ENCODE measurements at regions not wholly inside any gene's neighbourhood (a gene's known extent, or its start where the extent isn't known, plus 50 kb on each side); places are given as distances from the start of the nearest gene placed in this dataset.

DNA sequence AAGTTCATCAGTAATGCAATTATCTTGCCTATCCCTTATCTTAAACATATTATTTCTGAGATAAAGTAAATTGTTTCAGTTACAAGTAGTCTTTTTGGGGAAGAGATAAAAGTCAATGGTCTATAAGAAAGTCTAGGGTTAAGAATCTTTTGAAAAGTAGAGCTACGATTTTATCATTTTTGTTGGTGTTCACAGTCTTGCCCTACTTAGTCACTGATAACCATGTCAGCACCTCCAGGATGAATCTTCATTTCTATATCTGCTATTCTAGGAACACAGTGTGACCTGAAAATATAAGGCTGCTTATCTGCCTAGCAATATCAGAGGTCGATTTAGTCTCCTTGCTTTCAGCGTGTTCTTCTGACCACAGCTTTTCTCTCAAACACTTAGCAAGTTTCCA, 1676.5 kb upstream of the PRR20A start:
- no peak overlapping the region for H3K27ac Mint-ChIP-seq
- H3K36me3 Mint-ChIP-seq: no peaks in the 10 kb centered on the region
- H3K4me3 Mint-ChIP-seq: no peak overlapping the region
- H3K4me1 Mint-ChIP-seq: no peaks in the 10 kb centered on the region
- ATAC-seq: no peak
- no peaks in the 10 kb centered on the region for H3K27me3 Mint-ChIP-seq
- peaks cover 4% of the 10 kb centered on the region for H3K9me3 Mint-ChIP-seq

DNA sequence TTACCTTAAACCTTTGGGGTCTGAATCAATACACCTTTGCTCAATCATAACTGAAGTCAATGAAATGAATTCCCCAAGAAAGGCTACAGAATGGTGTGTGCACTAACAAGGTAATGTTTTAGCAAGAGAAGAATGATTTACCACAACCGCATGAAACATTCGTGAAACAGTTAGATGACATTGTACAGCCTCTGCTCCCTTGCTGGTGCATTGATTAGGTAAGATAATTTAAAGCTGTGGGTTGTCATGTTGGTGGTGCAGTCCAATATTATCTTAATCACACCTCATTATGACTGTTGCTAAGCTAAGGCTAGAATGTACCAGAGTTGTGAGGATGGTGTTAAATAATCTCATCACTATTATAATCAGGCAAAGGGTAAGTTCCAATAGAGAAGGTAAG, 1673.2 kb upstream of the PRR20A start:
- Mint-ChIP-seq H3K4me1 (no peaks in the 10 kb centered on the region), H3K27me3 (no peaks in the 10 kb centered on the region), H3K9me3 (peaks cover 4% of the 10 kb centered on the region), H3K27ac (no peak overlapping the region), H3K4me3 (no peak overlapping the region), H3K36me3 (no peaks in the 10 kb centered on the region)
- no peak for ATAC-seq

DNA sequence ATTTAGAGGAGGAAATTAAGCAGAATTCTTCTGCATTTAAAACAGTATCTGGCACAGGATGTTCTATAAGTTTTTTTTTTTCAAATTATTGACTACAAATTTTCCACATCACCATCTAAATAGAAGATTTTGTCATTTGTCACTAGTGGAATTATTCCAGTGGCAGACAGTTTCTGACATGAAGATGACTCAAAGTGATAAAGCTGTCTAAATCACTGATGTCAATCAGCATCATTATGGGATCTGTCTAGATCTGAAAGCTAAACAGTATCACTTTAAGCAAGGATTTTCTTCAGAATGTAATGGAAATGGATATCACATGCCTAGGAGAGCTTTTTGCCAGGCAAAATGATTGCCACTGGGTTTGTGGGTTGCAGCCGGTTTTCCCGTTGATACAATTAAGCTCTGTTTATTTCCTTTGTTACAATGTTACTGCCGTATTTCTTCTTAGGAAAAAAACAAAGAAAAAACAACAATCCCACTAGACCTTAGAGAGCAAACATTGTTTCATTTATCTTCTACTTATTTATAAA, 1657.0 kb upstream of the PRR20A start:
- Mint-ChIP-seq H3K4me1 (no peaks in the 10 kb centered on the region), H3K27me3 (no peaks in the 10 kb centered on the region), H3K27ac (no peak overlapping the region), H3K9me3 (peaks cover 9% of the 10 kb centered on the region), H3K4me3 (no peak overlapping the region), H3K36me3 (no peaks in the 10 kb centered on the region)
- ATAC-seq: no peak

DNA sequence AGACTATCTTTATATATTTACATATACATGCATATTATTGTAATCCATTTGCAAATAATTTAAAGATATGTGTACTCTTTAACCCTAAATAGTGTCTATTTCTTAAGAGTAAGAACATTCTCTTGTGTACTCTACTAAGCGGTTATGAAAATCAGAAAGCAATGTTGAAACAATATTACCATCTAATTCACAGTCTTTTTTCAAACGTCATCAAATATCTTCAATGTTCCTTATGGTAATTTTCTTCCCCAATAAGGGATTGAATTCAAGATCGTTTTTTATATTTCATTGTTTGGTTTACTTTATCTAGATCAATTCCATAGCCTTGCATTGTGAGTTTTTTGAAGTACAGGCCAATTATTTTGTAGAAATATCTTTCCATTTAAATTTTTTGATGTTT, 1647.4 kb upstream of the PRR20A start:
- Mint-ChIP-seq H3K36me3 (no peaks in the 10 kb centered on the region), H3K4me1 (no peaks in the 10 kb centered on the region), H3K4me3 (no peak overlapping the region), H3K9me3 (no peaks in the 10 kb centered on the region), H3K27ac (no peak overlapping the region), H3K27me3 (no peaks in the 10 kb centered on the region)
- no peak for ATAC-seq

DNA sequence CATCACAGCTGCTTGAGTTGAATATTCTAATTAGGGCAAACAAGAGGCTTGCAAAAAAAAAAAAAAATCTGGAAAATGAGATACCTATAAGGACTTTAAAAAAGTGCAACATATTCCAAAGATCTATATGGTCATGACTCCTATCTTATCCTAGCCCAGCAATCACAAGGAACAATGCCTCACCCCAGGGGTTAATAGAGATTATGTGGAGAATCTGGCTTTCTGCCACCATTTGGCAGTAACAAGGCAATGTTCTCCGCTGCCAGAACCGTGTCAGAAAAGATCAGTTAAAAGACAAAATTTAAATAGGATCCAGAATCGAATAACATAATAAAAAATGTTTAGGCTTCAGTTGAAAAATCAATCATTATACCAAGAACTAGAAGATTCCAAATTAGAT, 1643.2 kb upstream of the PRR20A start:
- H3K9me3 Mint-ChIP-seq: peaks cover 4% of the 10 kb centered on the region
- H3K36me3 Mint-ChIP-seq: no peaks in the 10 kb centered on the region
- no peak overlapping the region for H3K4me3 Mint-ChIP-seq
- H3K4me1 Mint-ChIP-seq: no peaks in the 10 kb centered on the region
- H3K27me3 Mint-ChIP-seq: no peaks in the 10 kb centered on the region
- no peak for ATAC-seq
- H3K27ac Mint-ChIP-seq: no peak overlapping the region

DNA sequence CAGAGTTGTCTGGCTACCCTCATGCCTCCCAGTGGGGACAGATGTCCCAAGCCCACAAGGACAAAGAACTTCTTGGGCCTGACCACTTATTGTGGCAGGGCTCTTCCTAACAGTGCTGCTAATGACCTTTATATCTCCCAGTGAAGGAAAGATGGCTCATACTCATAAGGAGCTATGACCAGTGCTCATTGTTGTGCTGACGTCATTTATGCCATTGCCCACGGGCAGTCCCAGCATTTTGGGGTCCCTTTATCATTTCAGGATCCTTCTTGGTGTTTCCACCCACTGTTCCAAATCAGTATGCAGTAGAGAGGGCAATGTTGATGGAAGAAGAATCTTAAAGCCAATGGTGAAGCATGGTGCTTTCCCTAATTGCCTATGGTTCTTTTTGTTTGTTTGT, 1640.0 kb upstream of the PRR20A start:
- H3K9me3 Mint-ChIP-seq: peaks cover 9% of the 10 kb centered on the region
- no peak for ATAC-seq

DNA sequence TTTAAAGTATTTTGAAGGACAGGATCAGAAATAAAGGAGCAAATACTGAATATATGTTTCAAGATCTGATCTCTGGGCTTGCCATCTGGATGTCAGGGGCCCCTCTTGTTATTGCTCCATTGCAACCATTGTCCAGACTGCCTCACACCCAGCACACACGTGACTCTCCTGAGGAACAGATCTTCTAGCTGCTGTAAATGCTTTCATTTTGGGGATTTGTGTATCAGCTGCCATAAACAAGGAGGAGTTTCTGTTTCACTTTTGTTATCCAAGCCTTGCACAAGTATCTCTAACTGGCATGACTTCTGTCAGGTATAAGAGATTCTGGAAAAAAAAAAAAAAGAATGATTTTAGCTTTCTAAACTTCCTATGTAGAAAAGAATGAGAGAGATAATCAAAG, 1624.1 kb upstream of the PRR20A start:
- H3K27me3 Mint-ChIP-seq: no peaks in the 10 kb centered on the region
- no peak for ATAC-seq
- no peaks in the 10 kb centered on the region for H3K36me3 Mint-ChIP-seq
- H3K4me1 Mint-ChIP-seq: no peaks in the 10 kb centered on the region
- H3K9me3 Mint-ChIP-seq: no peaks in the 10 kb centered on the region
- H3K27ac Mint-ChIP-seq: no peak overlapping the region
- no peak overlapping the region for H3K4me3 Mint-ChIP-seq

More for the DNA sequence above, 1640.0 kb upstream of the PRR20A start:
- Mint-ChIP-seq H3K4me3 (no peak overlapping the region), H3K36me3 (no peaks in the 10 kb centered on the region), H3K4me1 (no peaks in the 10 kb centered on the region), H3K27me3 (no peaks in the 10 kb centered on the region), H3K27ac (no peak overlapping the region)

DNA sequence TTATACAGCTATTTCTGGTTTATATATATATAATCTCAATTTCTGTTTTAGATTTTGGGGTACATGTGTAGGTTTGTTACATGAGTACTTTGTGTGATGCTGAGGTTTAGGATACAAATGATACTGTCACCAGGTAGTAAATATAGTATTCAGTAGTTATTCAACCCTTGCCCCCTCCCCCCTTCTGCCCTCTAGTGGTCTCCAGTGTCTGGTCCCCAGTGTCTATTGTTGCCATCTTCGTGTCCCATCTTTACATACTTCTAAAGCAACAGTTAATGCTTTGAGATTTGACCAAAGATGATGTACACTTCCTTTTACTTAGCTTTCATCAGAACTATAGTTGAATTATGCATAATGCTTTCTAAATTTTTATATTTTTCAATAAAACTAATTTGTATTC, 1623.4 kb upstream of the PRR20A start:
- H3K27ac Mint-ChIP-seq: no peak overlapping the region
- no peak overlapping the region for H3K4me3 Mint-ChIP-seq
- H3K4me1 Mint-ChIP-seq: no peaks in the 10 kb centered on the region
- no peak for ATAC-seq
- no peaks in the 10 kb centered on the region for H3K36me3 Mint-ChIP-seq
- H3K9me3 Mint-ChIP-seq: no peaks in the 10 kb centered on the region
- H3K27me3 Mint-ChIP-seq: no peaks in the 10 kb centered on the region

DNA sequence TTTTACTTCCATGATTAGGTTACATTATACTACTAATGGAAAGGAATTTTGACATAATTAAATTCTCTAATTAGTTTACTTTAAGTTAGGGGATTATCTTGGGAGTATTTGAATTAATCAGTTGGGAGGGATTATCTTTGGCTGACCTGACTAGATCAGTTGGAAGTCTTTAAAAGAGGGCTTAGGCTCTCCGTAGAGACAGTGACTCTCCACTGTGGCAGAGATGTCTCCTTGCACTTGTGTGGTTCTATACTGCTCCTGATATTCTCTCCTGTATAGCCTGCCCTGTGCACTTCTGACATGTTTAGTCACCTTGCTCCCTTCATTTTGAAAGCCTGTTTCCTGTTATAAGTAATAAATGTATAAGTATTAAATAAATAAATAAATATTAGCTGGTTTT, 1612.3 kb upstream of the PRR20A start:
- ATAC-seq: no peak
- Mint-ChIP-seq H3K36me3 (no peaks in the 10 kb centered on the region), H3K27ac (no peak overlapping the region), H3K27me3 (no peaks in the 10 kb centered on the region), H3K9me3 (peaks cover 8% of the 10 kb centered on the region), H3K4me3 (no peak overlapping the region), H3K4me1 (no peaks in the 10 kb centered on the region)

DNA sequence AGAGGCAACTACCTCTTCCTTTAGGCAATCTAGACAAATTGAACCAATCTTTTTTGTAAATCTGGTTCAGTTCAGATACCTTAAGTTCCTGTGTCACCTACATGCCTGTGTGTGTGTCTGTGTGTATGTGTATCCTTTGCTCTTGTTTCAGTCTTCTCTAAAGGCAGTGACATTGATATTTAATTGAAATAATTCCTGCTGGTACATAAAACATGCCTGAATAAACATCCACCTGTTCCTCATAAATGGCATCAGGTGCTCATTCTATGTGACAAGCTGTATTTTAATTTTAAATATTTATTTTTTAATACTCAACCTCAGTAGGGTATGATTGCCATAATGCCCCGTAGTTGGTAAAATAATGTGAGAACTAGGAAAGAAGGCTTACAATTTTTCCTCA, 1606.4 kb upstream of the PRR20A start:
- peaks cover 2% of the 10 kb centered on the region for H3K9me3 Mint-ChIP-seq
- H3K27me3 Mint-ChIP-seq: no peaks in the 10 kb centered on the region
- no peaks in the 10 kb centered on the region for H3K36me3 Mint-ChIP-seq
- no peak for ATAC-seq
- no peak overlapping the region for H3K4me3 Mint-ChIP-seq
- no peaks in the 10 kb centered on the region for H3K4me1 Mint-ChIP-seq
- no peak overlapping the region for H3K27ac Mint-ChIP-seq

DNA sequence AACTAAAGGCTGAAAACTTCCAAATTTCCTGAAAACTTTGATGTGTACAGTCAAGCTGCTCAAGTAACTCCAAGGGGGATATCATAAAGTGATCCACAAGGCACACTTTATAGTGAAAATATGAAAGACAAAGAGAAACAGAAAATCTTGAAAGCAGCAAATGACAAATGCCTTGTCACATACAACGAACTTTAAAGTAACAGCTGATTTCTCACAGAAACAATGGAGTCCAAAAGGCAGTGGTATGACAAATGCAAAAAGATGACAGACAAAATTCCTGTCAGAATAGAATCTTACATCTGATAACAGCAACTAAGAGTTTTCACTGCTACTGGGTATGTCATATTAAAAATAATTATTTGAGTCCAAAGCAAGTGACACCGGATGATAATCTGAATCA, 1602.3 kb upstream of the PRR20A start:
- Mint-ChIP-seq H3K9me3 (no peaks in the 10 kb centered on the region), H3K4me3 (no peak overlapping the region), H3K36me3 (no peaks in the 10 kb centered on the region), H3K4me1 (no peaks in the 10 kb centered on the region), H3K27ac (no peak overlapping the region), H3K27me3 (no peaks in the 10 kb centered on the region)
- no peak for ATAC-seq

DNA sequence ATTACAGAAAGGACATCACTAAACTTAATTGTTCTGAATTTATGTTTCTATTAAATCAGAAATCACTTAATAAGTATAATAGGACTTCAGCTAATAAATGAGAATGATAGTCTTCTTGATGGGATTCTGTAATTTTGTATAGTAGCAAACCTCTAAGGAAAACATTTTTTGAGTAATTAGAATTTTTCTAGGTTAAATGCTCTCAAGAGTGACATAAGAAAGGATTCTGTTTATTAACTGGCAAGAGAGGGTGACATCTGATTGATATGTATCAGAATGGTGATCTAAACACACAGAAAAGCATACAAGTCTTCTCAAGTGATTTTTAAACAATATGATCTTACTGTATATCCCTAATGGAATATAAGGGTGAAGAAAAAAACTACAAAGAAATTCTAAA, 1597.7 kb upstream of the PRR20A start:
- Mint-ChIP-seq H3K9me3 (no peaks in the 10 kb centered on the region), H3K4me1 (no peaks in the 10 kb centered on the region), H3K27me3 (no peaks in the 10 kb centered on the region), H3K36me3 (no peaks in the 10 kb centered on the region), H3K27ac (no peak overlapping the region), H3K4me3 (no peak overlapping the region)
- no peak for ATAC-seq

DNA sequence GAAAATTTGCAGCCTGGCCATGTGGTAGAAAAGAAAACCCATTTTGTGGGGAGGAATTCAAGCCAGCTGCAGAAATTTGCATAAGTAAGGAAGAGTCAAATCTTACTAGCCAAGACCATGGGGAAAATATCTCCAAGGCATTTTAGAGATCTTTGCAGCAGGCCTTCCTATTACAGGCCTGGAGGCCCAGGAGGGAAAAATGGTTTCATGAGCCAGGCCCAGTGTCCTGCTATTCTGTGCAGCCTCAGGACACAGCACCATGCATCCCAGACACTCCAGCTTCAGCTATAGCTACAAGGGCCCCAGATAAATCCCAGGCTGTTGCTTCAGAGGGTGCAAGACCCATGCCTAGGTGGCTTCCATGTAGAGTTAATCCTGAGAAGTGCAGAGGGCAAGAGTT, 1590.1 kb upstream of the PRR20A start:
- no peaks in the 10 kb centered on the region for H3K36me3 Mint-ChIP-seq
- no peak for ATAC-seq
- no peaks in the 10 kb centered on the region for H3K27me3 Mint-ChIP-seq
- peaks cover 6% of the 10 kb centered on the region for H3K9me3 Mint-ChIP-seq
- H3K27ac Mint-ChIP-seq: no peak overlapping the region
- H3K4me1 Mint-ChIP-seq: no peaks in the 10 kb centered on the region
- no peak overlapping the region for H3K4me3 Mint-ChIP-seq

DNA sequence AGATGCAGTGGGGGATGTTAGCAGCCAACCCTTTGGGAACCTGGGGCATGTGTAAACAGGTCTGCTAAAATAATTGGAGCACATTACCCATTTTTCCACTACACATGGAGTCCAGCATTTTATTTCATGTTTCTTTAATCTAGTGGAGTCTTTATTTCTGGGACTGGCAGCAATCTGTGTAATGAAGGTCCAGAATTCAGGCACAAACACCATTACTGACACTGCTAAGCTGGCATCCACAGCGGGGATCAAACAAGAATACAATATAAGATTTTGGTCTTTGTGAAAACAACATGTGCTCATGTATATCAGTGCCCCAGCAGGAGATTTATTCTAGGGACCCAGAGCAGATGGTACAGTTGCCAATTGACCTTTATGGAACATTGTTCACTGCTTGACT, 1587.0 kb upstream of the PRR20A start:
- Mint-ChIP-seq H3K27ac (no peak overlapping the region), H3K36me3 (no peaks in the 10 kb centered on the region), H3K4me3 (no peak overlapping the region), H3K4me1 (no peaks in the 10 kb centered on the region), H3K27me3 (no peaks in the 10 kb centered on the region), H3K9me3 (peaks cover 9% of the 10 kb centered on the region)
- ATAC-seq: no peak

DNA sequence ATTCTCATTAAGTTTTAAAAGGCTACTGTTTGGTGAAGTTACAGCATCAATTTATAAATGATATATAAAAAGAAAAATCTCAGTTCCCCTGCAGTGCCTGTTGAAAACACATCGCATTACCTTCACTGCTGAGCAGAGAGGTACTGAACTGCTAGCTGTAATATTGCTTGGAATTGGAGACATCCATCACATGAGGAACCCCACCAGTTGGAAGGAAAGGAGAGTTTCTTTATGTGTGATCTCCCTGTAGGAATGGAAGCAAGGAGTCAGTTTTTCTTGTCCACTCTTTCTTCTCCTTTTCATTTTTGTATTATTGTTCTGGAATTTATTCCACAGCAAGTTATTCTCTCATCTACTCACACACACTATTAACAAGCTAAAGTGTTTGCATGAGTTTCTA, 1586.0 kb upstream of the PRR20A start:
- no peaks in the 10 kb centered on the region for H3K27me3 Mint-ChIP-seq
- H3K9me3 Mint-ChIP-seq: peaks cover 9% of the 10 kb centered on the region
- no peak overlapping the region for H3K4me3 Mint-ChIP-seq
- H3K4me1 Mint-ChIP-seq: no peaks in the 10 kb centered on the region
- no peaks in the 10 kb centered on the region for H3K36me3 Mint-ChIP-seq
- H3K27ac Mint-ChIP-seq: no peak overlapping the region
- ATAC-seq: no peak

DNA sequence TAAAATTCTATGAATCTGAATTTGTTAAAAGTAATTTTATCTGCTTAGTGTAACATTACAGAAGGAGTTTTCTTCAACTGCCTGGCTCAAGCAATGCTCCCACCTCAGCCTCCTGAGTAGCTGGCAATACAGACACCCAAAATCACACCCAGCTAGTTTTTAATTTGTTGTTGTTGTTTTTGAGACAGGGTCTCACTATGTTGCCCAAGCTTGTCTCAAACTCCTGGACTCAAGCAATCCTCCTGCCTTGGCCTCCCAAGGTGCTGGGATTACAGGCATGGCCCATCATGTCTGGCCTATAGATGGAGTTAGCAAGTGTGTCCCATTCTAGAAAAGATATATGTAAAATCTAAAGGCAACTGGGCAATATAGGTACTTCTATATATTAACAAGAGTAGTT, 1580.4 kb upstream of the PRR20A start:
- H3K27ac Mint-ChIP-seq: no peak overlapping the region
- H3K4me3 Mint-ChIP-seq: no peak overlapping the region
- no peaks in the 10 kb centered on the region for H3K27me3 Mint-ChIP-seq
- H3K4me1 Mint-ChIP-seq: no peaks in the 10 kb centered on the region
- H3K36me3 Mint-ChIP-seq: no peaks in the 10 kb centered on the region
- peaks cover 6% of the 10 kb centered on the region for H3K9me3 Mint-ChIP-seq
- ATAC-seq: no peak

DNA sequence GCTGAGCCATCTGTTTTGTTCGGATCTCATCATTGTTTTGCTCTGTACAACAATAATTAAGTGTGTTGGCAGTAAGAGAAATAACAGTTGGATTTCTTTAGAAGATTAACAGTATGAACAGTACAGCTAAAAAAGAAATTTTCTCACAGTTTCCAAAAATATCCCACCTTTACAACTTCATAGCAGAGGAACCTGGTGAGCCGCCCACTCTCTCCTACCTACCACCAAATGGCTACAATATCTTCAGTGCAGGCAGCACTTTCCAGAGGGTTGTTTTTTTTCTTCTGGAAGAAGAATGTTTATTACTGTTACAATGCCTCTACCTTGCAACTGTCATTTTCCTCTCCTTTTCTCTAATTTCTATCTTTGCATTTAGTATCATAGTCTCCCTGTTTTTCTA, 1577.5 kb upstream of the PRR20A start:
- Mint-ChIP-seq H3K27ac (no peak overlapping the region), H3K27me3 (no peaks in the 10 kb centered on the region)

More for the DNA sequence above, 1577.5 kb upstream of the PRR20A start:
- no peak overlapping the region for H3K4me3 Mint-ChIP-seq
- no peaks in the 10 kb centered on the region for H3K9me3 Mint-ChIP-seq
- ATAC-seq: no peak
- H3K4me1 Mint-ChIP-seq: no peaks in the 10 kb centered on the region
- H3K36me3 Mint-ChIP-seq: no peaks in the 10 kb centered on the region
